C4-2B (cell line): ENCODE measurements at regions not wholly inside any gene's neighbourhood (a gene's known extent, or its start where the extent isn't known, plus 50 kb on each side); places are given as distances from the start of the nearest gene placed in this dataset.
A peak's percentile ranks its signal among the peaks of the same experiment; 100 is the strongest.

ENCODE experiments used
- H3K27ac ChIP-seq: fragments of 450-650 bp; 2 replicates; pipeline ENCODE4 v1.5.1; 2017
- ZFX ChIP-seq: fragments of 450-650 bp; IDR thresholded peaks from 2 replicates; pipeline ENCODE4 v1.6.1; 2017
- TF ChIP-seq, protein P1 (sequence below): fragments of 450-650 bp; conservative IDR thresholded peaks from 2 replicates; pipeline ENCODE4 v1.5.1; 2017; ENCODE audit warnings: mild to moderate bottlenecking

DNA sequence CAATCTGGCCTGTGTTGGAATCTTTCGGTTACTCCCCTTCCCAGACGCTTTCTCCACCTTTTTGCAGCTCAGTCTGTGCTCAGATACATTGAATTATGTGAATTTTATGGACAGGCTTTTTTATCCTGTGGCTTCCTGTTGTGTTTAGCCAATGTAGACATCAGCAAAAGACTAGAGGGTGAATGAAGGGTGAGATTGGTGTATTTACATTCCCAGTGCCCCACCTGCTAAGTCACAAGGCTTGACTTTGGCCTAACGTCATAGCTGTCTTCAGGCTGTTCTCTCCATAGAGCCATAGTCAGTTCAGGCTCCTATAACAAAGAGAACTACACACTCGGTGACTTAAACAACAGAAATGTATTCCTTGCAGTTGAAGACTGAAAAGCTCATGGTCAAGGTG lies 97.5 kb upstream of the FSHB start:
- TF ChIP-seq, protein P1, sequence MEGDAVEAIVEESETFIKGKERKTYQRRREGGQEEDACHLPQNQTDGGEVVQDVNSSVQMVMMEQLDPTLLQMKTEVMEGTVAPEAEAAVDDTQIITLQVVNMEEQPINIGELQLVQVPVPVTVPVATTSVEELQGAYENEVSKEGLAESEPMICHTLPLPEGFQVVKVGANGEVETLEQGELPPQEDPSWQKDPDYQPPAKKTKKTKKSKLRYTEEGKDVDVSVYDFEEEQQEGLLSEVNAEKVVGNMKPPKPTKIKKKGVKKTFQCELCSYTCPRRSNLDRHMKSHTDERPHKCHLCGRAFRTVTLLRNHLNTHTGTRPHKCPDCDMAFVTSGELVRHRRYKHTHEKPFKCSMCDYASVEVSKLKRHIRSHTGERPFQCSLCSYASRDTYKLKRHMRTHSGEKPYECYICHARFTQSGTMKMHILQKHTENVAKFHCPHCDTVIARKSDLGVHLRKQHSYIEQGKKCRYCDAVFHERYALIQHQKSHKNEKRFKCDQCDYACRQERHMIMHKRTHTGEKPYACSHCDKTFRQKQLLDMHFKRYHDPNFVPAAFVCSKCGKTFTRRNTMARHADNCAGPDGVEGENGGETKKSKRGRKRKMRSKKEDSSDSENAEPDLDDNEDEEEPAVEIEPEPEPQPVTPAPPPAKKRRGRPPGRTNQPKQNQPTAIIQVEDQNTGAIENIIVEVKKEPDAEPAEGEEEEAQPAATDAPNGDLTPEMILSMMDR, result no peak
- TF ChIP-seq ZFX, result no peak
- no peak overlapping the region for H3K27ac ChIP-seq

DNA sequence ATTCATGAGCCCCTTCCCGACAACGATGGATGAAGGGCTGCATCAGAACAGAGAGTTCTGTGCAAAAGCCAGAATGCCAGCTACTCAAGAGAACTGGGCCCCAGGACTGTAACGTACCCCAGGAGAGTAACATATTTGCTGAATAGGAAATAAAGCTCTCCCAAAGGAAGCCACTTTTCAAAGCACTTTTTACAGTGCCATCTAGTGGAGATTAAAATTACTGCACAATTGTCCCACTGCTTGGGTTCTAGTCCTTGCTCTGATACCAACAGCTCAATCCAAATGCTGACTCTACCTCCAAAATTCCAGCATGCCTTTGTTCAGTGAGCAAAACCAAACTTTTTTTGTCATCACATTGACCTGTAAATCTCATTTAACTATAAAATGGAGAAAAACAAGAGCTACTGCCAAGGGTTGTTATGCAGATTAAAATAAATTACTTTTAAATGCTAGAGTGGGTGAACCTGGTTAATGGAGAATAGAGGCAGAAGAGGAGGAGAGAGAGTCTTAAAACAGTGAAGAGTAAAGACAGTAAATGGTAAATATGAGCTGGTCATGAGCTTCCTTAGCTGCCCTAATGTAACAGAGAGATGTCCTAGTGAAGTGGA lies 87.6 kb upstream of the FSHB start:
- H3K27ac ChIP-seq, result no peak overlapping the region
- TF ChIP-seq, protein P1, result peak; percentile 88
- TF ChIP-seq ZFX, result no peak

DNA sequence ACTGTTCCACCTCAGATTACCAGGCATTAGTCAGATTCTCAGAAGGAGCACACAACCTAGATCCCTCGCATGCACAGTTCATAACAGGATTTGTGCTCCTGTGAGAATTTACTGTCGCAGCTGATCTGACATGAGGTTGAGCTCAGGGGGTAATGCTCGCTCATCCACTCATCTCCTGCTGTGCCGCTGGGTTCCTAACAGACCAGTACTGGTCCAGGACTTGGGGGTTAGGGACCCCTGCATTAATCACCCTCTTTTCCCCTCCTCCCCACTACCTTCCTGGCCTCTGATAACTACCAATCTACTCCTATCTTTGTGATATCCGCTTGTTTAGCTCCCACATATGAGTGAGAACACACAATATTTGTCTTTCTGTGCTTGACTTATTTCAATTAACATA lies 83.5 kb upstream of the FSHB start:
- no peak overlapping the region for H3K27ac ChIP-seq
- TF ChIP-seq, protein P1, result no peak
- no peak for TF ChIP-seq ZFX

DNA sequence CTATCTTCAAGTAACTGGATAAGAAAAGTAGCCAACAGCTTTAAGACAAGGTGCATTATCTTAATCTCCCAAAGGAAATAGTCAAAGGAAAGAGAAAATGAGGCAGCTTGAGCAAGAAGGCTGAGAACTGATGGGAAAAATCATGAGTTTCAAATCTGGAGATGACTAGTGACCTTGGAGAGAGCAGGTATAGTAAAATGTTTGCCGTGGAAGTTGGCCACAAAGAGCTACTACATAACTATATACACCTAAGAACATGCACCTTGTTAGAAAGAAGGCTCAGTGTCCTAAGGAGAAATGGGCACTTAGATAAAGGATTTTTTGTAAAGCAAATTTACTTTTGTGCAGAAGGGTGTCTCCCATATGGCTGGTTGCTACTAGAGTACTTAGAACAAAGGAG lies 80.8 kb upstream of the FSHB start:
- no peak overlapping the region for H3K27ac ChIP-seq
- TF ChIP-seq, protein P1, result no peak
- no peak for TF ChIP-seq ZFX

DNA sequence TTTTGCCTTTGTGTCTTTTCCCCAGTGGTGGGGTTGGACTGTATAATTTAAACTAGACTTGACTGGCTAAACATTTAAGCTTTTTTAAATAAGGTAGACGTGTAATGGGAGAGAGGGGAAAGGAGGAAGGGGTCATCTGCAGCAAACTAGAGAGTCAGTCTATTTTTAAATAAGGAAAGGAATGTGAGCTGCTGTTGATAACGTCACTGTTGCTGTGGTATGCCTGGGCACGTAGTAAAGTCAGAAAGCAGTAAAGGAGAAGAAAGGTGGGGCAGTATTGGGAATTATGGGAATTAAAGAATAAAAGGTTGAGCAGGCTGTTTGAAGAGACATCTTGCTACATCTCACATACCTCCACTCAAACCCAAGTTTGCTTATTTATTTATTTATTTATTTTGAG lies 80.4 kb upstream of the FSHB start:
- TF ChIP-seq, protein P1, result no peak
- no peak for TF ChIP-seq ZFX
- H3K27ac ChIP-seq, result no peak overlapping the region

DNA sequence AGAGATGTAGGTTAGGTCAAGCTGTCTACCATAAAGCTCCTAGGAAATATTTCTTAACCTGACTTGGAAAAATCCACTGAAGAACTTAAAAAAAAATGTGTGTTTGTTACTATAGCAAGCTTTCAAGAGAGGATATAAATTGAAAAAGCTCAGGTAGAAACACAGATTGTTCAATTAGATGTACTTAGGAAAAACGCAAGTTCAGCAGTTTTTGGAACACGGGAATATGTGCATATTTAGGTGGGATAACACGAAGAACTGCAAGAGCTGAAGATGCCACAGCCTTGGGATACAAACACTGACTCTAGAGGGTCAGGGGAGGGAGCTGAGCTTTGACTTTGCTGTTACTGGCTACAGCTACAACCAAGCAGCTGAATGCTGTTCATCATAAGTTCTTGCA lies 77.8 kb upstream of the FSHB start:
- no peak for TF ChIP-seq ZFX
- TF ChIP-seq, protein P1, result no peak
- no peak overlapping the region for H3K27ac ChIP-seq

DNA sequence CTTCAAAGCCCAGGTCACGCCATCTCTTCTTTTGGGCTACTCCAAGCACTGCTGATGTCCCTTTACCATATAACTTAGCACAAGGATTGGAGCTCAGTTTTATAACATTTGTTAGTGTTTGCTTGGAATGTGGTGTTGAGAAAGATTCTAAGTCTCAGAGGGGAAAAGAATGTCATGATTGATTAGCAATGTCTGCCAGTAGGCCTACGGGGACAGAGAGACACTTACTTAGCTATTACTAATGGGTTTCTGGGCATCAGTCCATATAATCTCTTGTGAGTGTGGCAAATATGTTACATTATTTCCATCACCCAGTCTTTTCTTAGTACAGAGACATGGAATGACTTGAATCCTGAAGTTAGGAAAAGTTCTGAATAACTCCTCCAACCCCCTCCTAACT lies 75.4 kb upstream of the FSHB start:
- no peak overlapping the region for H3K27ac ChIP-seq
- TF ChIP-seq ZFX, result no peak
- TF ChIP-seq, protein P1, result no peak
